ENCODE measurements at regions not wholly inside any gene's neighbourhood (a gene's known extent, or its start where the extent isn't known, plus 50 kb on each side); places are given as distances from the start of the nearest gene placed in this dataset.

DNA sequence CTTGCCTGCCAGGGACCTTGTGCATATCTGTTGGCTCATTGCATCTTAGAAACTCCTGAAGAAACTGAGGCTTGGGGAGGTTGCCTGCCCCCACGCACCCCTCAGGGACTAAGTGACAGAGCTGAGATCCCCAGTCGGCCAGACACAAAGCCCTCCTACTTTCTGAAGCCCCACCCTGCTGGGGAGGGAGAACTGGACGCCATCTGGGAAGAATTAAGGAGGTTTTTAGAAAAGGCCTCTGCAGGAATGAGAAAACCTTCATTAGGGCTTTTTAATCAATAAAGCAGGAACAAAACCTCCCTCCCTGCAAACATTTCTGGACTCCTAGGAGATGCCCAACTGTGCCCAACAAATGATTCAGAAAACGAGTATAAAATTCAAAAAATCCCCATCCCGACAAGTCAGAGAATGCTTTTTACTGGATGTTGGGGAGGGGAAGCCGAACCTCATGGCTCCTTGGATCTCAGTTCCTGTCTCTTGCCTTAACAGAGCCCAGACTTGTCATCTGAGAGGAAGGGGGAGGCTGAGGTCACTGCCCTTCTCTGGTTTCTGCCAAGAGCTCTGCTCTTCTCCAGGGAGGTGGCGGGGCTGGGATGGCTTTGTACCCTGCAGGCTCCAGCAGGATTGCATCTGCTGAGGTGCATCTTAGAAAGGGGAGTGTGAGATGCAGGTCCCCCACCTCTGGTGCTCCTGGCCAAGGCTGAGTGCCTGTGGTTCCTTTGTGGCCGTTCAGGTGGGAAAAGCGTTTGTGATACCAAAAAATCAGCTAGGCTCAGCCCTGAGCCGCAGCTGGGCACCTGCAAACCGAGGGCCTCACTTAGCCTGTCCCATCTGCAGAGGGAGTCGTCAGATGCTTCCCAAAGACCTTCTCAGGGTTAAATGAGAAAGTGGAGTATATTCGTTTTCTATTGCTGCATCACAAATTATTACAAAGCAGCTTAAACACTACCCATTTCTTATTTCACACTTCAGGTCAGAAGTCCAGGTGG lies 142.4 kb downstream of the ZFP36L2 start:
- Histone ChIP-seq H3K79me2 (ENCODE audit: control insufficient read depth, insufficient read depth, low read length) (no peaks in the 10 kb centered on the region), H3K4me3 (ENCODE audit: control insufficient read depth in 2 of 3, extremely low read depth in 1 of 3, insufficient read depth in 2 of 3, low read depth in 1 of 3, low read length in 3 of 3) (no peak overlapping the region), H3K9ac (ENCODE audit: control insufficient read depth, extremely low read depth, insufficient read depth, low read length) (peak overlapping the region; percentile 77), H3K27me3 (ENCODE audit: control insufficient read depth, extremely low read depth, insufficient read depth, low read length) (no peaks in the 10 kb centered on the region), H4K20me1 (ENCODE audit: control insufficient read depth, extremely low read depth, insufficient read depth, low read length) (no peaks in the 10 kb centered on the region), H3K4me1 (ENCODE audit: control insufficient read depth, extremely low read depth, insufficient read depth, low read length) (peaks cover 69% of the 10 kb centered on the region), H3K27ac (ENCODE audit: control insufficient read depth, insufficient read depth, low read length) (peak overlapping the region; percentile 91), H3K4me2 (ENCODE audit: control insufficient read depth, extremely low read depth, insufficient read depth, low read depth, low read length) (peak overlapping the region; percentile 49), H3K9me1 (ENCODE audit: control insufficient read depth, extremely low read depth, insufficient read depth, low read length) (no peaks in the 10 kb centered on the region), H3K36me3 (ENCODE audit: control insufficient read depth in 2 of 2, extremely low read depth in 1 of 2, insufficient read depth in 2 of 2, low read length in 2 of 2) (no peaks in the 10 kb centered on the region), H3K9me3 (ENCODE audit: control insufficient read depth, low read depth, low read length) (no peaks in the 10 kb centered on the region), H2AFZ (ENCODE audit: control insufficient read depth, low read length) (no peak overlapping the region)
- DNase-seq (ENCODE audit: low read depth, low spot score), result peak; percentile 88
- TF ChIP-seq, protein P1, sequence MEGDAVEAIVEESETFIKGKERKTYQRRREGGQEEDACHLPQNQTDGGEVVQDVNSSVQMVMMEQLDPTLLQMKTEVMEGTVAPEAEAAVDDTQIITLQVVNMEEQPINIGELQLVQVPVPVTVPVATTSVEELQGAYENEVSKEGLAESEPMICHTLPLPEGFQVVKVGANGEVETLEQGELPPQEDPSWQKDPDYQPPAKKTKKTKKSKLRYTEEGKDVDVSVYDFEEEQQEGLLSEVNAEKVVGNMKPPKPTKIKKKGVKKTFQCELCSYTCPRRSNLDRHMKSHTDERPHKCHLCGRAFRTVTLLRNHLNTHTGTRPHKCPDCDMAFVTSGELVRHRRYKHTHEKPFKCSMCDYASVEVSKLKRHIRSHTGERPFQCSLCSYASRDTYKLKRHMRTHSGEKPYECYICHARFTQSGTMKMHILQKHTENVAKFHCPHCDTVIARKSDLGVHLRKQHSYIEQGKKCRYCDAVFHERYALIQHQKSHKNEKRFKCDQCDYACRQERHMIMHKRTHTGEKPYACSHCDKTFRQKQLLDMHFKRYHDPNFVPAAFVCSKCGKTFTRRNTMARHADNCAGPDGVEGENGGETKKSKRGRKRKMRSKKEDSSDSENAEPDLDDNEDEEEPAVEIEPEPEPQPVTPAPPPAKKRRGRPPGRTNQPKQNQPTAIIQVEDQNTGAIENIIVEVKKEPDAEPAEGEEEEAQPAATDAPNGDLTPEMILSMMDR (optimal IDR thresholded peaks at IDR 0.05 in 1 of 3, IDR thresholded peaks at IDR 0.05 in 1 of 3, conservative IDR thresholded peaks at IDR 0.05 in 1 of 3; ENCODE audit: extremely low read depth in 1 of 3, insufficient read depth in 2 of 3, low read length in 3 of 3), result no peak
- no peak for TF ChIP-seq EZH2 (IDR thresholded peaks at IDR 0.05; ENCODE audit: low read length)
- FAIRE-seq, result peak; percentile 96
- dilution Hi-C loops (cut with MboI; ENCODE audit: extremely low pct_ligation_motif_present, low sequenced_read_pairs), result no loop called here

DNA sequence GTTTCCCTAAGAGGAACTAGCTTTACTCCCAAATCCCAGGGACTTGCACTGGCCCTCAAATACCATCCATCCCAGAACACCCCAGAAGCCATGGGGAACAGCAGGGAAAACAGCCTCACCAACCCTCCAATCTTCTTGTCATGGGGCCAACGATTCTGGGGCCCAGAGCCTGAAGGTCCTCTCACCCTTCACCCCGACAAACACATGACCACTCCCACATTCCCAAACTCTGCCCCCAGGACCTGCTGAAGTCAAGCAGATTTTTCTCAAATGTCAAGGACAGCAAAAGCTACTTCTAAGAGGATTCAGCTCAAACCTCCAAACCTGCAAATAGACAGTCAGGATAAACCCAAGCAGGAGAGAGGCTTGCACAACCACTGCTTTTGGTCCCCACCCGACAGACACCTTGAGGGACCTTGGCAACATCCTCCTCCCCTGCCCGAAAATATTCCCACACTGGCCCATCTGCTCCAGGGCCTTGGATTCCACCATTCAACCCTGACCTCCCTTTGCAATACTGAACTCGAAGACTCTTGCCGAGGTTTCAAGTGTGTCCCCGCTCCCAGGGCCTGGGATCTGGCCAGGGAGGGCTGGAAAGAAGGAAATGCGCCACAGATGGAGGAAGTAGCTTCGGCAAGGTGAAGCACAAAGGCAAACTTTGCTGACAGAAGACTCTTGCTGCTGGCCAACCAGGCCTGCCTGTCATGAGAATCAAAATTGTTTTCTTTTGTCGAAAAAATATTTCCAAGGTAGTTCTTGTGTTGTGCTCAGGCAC lies 143.3 kb downstream of the ZFP36L2 start:
- Histone ChIP-seq H4K20me1 (ENCODE audit: control insufficient read depth, extremely low read depth, insufficient read depth, low read length) (no peaks in the 10 kb centered on the region), H2AFZ (ENCODE audit: control insufficient read depth, low read length) (no peak overlapping the region), H3K4me1 (ENCODE audit: control insufficient read depth, extremely low read depth, insufficient read depth, low read length) (peaks cover 66% of the 10 kb centered on the region), H3K27ac (ENCODE audit: control insufficient read depth, insufficient read depth, low read length) (peak overlapping the region; percentile 91), H3K4me2 (ENCODE audit: control insufficient read depth, extremely low read depth, insufficient read depth, low read depth, low read length) (peak overlapping the region; percentile 49), H3K79me2 (ENCODE audit: control insufficient read depth, insufficient read depth, low read length) (no peaks in the 10 kb centered on the region), H3K9ac (ENCODE audit: control insufficient read depth, extremely low read depth, insufficient read depth, low read length) (peak overlapping the region; percentile 77), H3K27me3 (ENCODE audit: control insufficient read depth, extremely low read depth, insufficient read depth, low read length) (no peaks in the 10 kb centered on the region), H3K36me3 (ENCODE audit: control insufficient read depth in 2 of 2, extremely low read depth in 1 of 2, insufficient read depth in 2 of 2, low read length in 2 of 2) (no peaks in the 10 kb centered on the region), H3K9me3 (ENCODE audit: control insufficient read depth, low read depth, low read length) (no peaks in the 10 kb centered on the region), H3K9me1 (ENCODE audit: control insufficient read depth, extremely low read depth, insufficient read depth, low read length) (no peaks in the 10 kb centered on the region), H3K4me3 (ENCODE audit: control insufficient read depth in 2 of 3, extremely low read depth in 1 of 3, insufficient read depth in 2 of 3, low read depth in 1 of 3, low read length in 3 of 3) (no peak overlapping the region)
- dilution Hi-C loops (cut with MboI; ENCODE audit: extremely low pct_ligation_motif_present, low sequenced_read_pairs), result no loop called here
- TF ChIP-seq, protein P1 (optimal IDR thresholded peaks at IDR 0.05 in 1 of 3, IDR thresholded peaks at IDR 0.05 in 1 of 3, conservative IDR thresholded peaks at IDR 0.05 in 1 of 3; ENCODE audit: extremely low read depth in 1 of 3, insufficient read depth in 2 of 3, low read length in 3 of 3), result no peak
- TF ChIP-seq EZH2 (IDR thresholded peaks at IDR 0.05; ENCODE audit: low read length), result no peak
- FAIRE-seq (no peak), DNase-seq (ENCODE audit: low read depth, low spot score) (no peak)

Data from keratinocyte (primary cell).